ENCODE measurements at regions not wholly inside any gene's neighbourhood (a gene's known extent, or its start where the extent isn't known, plus 50 kb on each side); places are given as distances from the start of the nearest gene placed in this dataset.

- ChIA-PET CTCF (no interaction called here), POLR2A (no interaction called here)
- no peaks in the 10 kb centered on the region for H3K4me1 ChIP-seq (ENCODE audit: control insufficient read depth, insufficient read depth, low read length)
- no peaks in the 10 kb centered on the region for H3K9me3 ChIP-seq (ENCODE audit: control insufficient read depth, insufficient read depth, low read depth, low read length)
- no peak for TF ChIP-seq REST (IDR thresholded peaks at IDR 0.05; ENCODE audit: insufficient read depth in 1 of 2, low read depth in 2 of 2, low read length in 1 of 2)
- no peak for TF ChIP-seq SIN3A (IDR thresholded peaks at IDR 0.05; ENCODE audit: borderline replicate concordance, insufficient read depth, low read depth, low read length)
- no peak for TF ChIP-seq CTCF (IDR thresholded peaks at IDR 0.05)
- TF ChIP-seq TCF7L2 (IDR thresholded peaks at IDR 0.05; ENCODE audit: low read depth, low read length): no peak
- TF ChIP-seq POLR2AphosphoS5 (IDR thresholded peaks at IDR 0.05; ENCODE audit: low read depth, low read length): no peak
- in situ Hi-C loops (cut with HindIII; ENCODE audit: low pct_unique_long_range_greater_than_20kb, low sequenced_read_pairs) (no loop called here), intact Hi-C loops (cut with micrococcal nuclease; ENCODE audit: unreplicated experiment) (no loop called here)
- H3K36me3 ChIP-seq (ENCODE audit: control insufficient read depth, insufficient read depth, low read length): no peaks in the 10 kb centered on the region
- H3K27me3 ChIP-seq (ENCODE audit: control insufficient read depth, insufficient read depth, low read length): no peaks in the 10 kb centered on the region
- no peak for ATAC-seq
- H3K27ac ChIP-seq (ENCODE audit: low read length): no peak overlapping the region
- no peak overlapping the region for H3K4me3 ChIP-seq (ENCODE audit: low read depth in 2 of 2, low read length in 2 of 2)
- BruUV-seq (replicated peaks): no TSS peak
- DNase-seq (ENCODE audit: low read depth, low spot score): no peak
Observed at GRCh38 chr10:105986912-105987635, 1177.4 kb downstream of the SORCS1 start.

- no TSS peak for BruUV-seq (replicated peaks)
- intact Hi-C loops (cut with micrococcal nuclease; ENCODE audit: unreplicated experiment): no loop called here
- ATAC-seq (no peak), DNase-seq (ENCODE audit: low read depth, low spot score) (no peak)
- ChIA-PET CTCF (no interaction called here), POLR2A (no interaction called here)
- Histone ChIP-seq H3K4me1 (ENCODE audit: control insufficient read depth, insufficient read depth, low read length) (no peaks in the 10 kb centered on the region), H3K27me3 (ENCODE audit: control insufficient read depth, insufficient read depth, low read length) (no peaks in the 10 kb centered on the region), H3K36me3 (ENCODE audit: control insufficient read depth, insufficient read depth, low read length) (no peaks in the 10 kb centered on the region), H3K4me3 (ENCODE audit: low read depth in 2 of 2, low read length in 2 of 2) (no peak overlapping the region), H3K9me3 (ENCODE audit: control insufficient read depth, insufficient read depth, low read depth, low read length) (no peaks in the 10 kb centered on the region), H3K27ac (ENCODE audit: low read length) (no peak overlapping the region)
- in situ Hi-C loops (cut with HindIII; ENCODE audit: low pct_unique_long_range_greater_than_20kb, low sequenced_read_pairs): no loop called here
- TF ChIP-seq REST (IDR thresholded peaks at IDR 0.05; ENCODE audit: insufficient read depth in 1 of 2, low read depth in 2 of 2, low read length in 1 of 2): no peak
- no peak for TF ChIP-seq TCF7L2 (IDR thresholded peaks at IDR 0.05; ENCODE audit: low read depth, low read length)
- no peak for TF ChIP-seq SIN3A (IDR thresholded peaks at IDR 0.05; ENCODE audit: borderline replicate concordance, insufficient read depth, low read depth, low read length)
- no peak for TF ChIP-seq CTCF (IDR thresholded peaks at IDR 0.05)
- TF ChIP-seq POLR2AphosphoS5 (IDR thresholded peaks at IDR 0.05; ENCODE audit: low read depth, low read length): no peak
Observed at GRCh38 chr10:105986486-105986885, 1178.0 kb downstream of the SORCS1 start.

All from Panc1 (cell line).